Endodermal cell (in vitro differentiated cells): ENCODE measurements at regions not wholly inside any gene's neighbourhood (a gene's known extent, or its start where the extent isn't known, plus 50 kb on each side); places are given as distances from the start of the nearest gene placed in this dataset.

Source experiments
- DNase-seq: peaks from one replicate; pipeline ENCODE4 v3.0.0-alpha.2; 2017
- H3K27ac ChIP-seq: 2 replicates; pipeline ENCODE4 v1.5.1; 2013; ENCODE audit warnings: mild to moderate bottlenecking, low read depth, low read length, moderate library complexity
- H3K27me3 ChIP-seq: 2 replicates; pipeline ENCODE4 v1.6.1; 2013; ENCODE audit warnings: mild to moderate bottlenecking, low read length, moderate library complexity; ENCODE audit not compliant: insufficient read depth, control insufficient read depth, poor library complexity, severe bottlenecking
- H3K36me3 ChIP-seq: 2 replicates; pipeline ENCODE4 v1.7.0; 2013; ENCODE audit warnings: mild to moderate bottlenecking, low read length, moderate library complexity; ENCODE audit not compliant: control insufficient read depth, insufficient read depth
- H3K4me1 ChIP-seq: one replicate; pipeline ENCODE4 v1.7.0; 2013; ENCODE audit warnings: low read length; ENCODE audit not compliant: control insufficient read depth, insufficient read depth
- H3K4me3 ChIP-seq: 2 replicates; pipeline ENCODE4 v1.5.1; 2013; ENCODE audit warnings: mild to moderate bottlenecking, low read length, moderate library complexity
- H3K9ac ChIP-seq: 2 replicates; pipeline ENCODE4 v1.6.1; 2013; ENCODE audit warnings: mild to moderate bottlenecking, low read length, moderate library complexity; ENCODE audit not compliant: poor library complexity, severe bottlenecking; ENCODE audit errors: extremely low read depth
- H3K9me3 ChIP-seq: 2 replicates; pipeline ENCODE4 v1.6.1; 2013; ENCODE audit warnings: mild to moderate bottlenecking, low read length, moderate library complexity; ENCODE audit not compliant: control insufficient read depth
- H3K27ac Mint-ChIP-seq: 2 replicates; pipeline ENCODE4 v1.8.0; 2020; ENCODE audit warnings: mixed read lengths
- H3K27me3 Mint-ChIP-seq: 2 replicates; pipeline ENCODE4 v1.8.0; 2021; ENCODE audit warnings: mild to moderate bottlenecking, mixed read lengths; ENCODE audit not compliant: insufficient read depth
- H3K36me3 Mint-ChIP-seq: 2 replicates; pipeline ENCODE4 v1.8.0; 2020; ENCODE audit warnings: low read depth, mixed read lengths
- H3K4me1 Mint-ChIP-seq: 2 replicates; pipeline ENCODE4 v1.8.0; 2020; ENCODE audit warnings: mixed read lengths
- H3K4me3 Mint-ChIP-seq: 2 replicates; pipeline ENCODE4 v1.8.0; 2020; ENCODE audit warnings: mild to moderate bottlenecking, moderate library complexity, mixed read lengths
- H3K9me3 Mint-ChIP-seq: 2 replicates; pipeline ENCODE4 v1.8.0; 2020; ENCODE audit warnings: mild to moderate bottlenecking, mixed read lengths
- CTCF ChIP-seq: fragments of 200-600 bp; sonication (generic); conservative IDR thresholded peaks from 2 replicates; pipeline ENCODE4 v1.5.0; 2021; ENCODE audit warnings: antibody characterized with exemption, mild to moderate bottlenecking
- WGBS, 2 experiments: methylation state at CpG; one replicate each; pipeline versions ENCODE4 v1.1.5 to v1.1.7; 2013; ENCODE audit warnings: missing lambda C conversion rate in 2 of 2, mixed read lengths in 1 of 2; ENCODE audit not compliant: insufficient coverage in 1 of 2, insufficient read length in 1 of 2; 5-methylcytosine and 5-hydroxymethylcytosine counted together

GRCh38 chr5:124089578-124089977, 577.6 kb downstream of the CSNK1G3 start:
- no peak overlapping the region for H3K27ac Mint-ChIP-seq
- H3K27ac ChIP-seq = no peak overlapping the region
- WGBS, 2 experiments = 50% methylated on average over 2 of the region's 2 CpGs; no CpG with 5 or more reads in 1 of the 2 experiments

GRCh38 chr5:124088289-124089032, 576.5 kb downstream of the CSNK1G3 start:
- TF ChIP-seq CTCF = no peak
- H3K9me3 ChIP-seq = peaks cover 12% of the 10 kb centered on the region
- H3K27ac Mint-ChIP-seq = no peak overlapping the region
- H3K27me3 ChIP-seq = no peaks in the 10 kb centered on the region
- H3K4me1 ChIP-seq = peaks cover 5% of the 10 kb centered on the region
- WGBS, 2 experiments = 84% methylated on average over 5 of the region's 5 CpGs; no CpG with 5 or more reads in 1 of the 2 experiments
- no peaks in the 10 kb centered on the region for H3K36me3 ChIP-seq
- H3K27me3 Mint-ChIP-seq = no peaks in the 10 kb centered on the region
- H3K4me3 ChIP-seq = no peak overlapping the region
- H3K4me3 Mint-ChIP-seq = no peak overlapping the region
- no peak overlapping the region for H3K9ac ChIP-seq
- H3K36me3 Mint-ChIP-seq = no peaks in the 10 kb centered on the region
- peak overlapping the region; percentile 62 for H3K27ac ChIP-seq
- H3K4me1 Mint-ChIP-seq = peaks cover 18% of the 10 kb centered on the region
- DNase-seq = no peak
- H3K9me3 Mint-ChIP-seq = peaks cover 3% of the 10 kb centered on the region

More at GRCh38 chr5:124089578-124089977, 577.6 kb downstream of the CSNK1G3 start:
- Histone ChIP-seq H3K4me3 (no peak overlapping the region), H3K9ac (no peak overlapping the region), H3K9me3 (peaks cover 15% of the 10 kb centered on the region), H3K27me3 (no peaks in the 10 kb centered on the region), H3K36me3 (no peaks in the 10 kb centered on the region), H3K4me1 (peaks cover 5% of the 10 kb centered on the region)
- Mint-ChIP-seq H3K4me1 (peaks cover 18% of the 10 kb centered on the region), H3K4me3 (no peak overlapping the region), H3K9me3 (peaks cover 9% of the 10 kb centered on the region), H3K27me3 (no peaks in the 10 kb centered on the region), H3K36me3 (no peaks in the 10 kb centered on the region)
- DNase-seq = no peak
- no peak for TF ChIP-seq CTCF

GRCh38 chr5:124087752-124088151, 575.8 kb downstream of the CSNK1G3 start:
- Mint-ChIP-seq H3K4me1 (peaks cover 18% of the 10 kb centered on the region), H3K36me3 (no peaks in the 10 kb centered on the region), H3K27me3 (no peaks in the 10 kb centered on the region), H3K4me3 (no peak overlapping the region), H3K9me3 (peaks cover 1% of the 10 kb centered on the region), H3K27ac (no peak overlapping the region)
- WGBS, 2 experiments = 19% methylated on average over 2 of the region's 2 CpGs; no CpG with 5 or more reads in 1 of the 2 experiments
- Histone ChIP-seq H3K27ac (no peak overlapping the region), H3K36me3 (no peaks in the 10 kb centered on the region), H3K4me3 (no peak overlapping the region), H3K9me3 (peaks cover 10% of the 10 kb centered on the region), H3K27me3 (no peaks in the 10 kb centered on the region), H3K9ac (no peak overlapping the region), H3K4me1 (peaks cover 5% of the 10 kb centered on the region)
- no peak for TF ChIP-seq CTCF
- DNase-seq = no peak
